HG03575 (cell line): ENCODE measurements at regions not wholly inside any gene's neighbourhood (a gene's known extent, or its start where the extent isn't known, plus 50 kb on each side); places are given as distances from the start of the nearest gene placed in this dataset.
"Not testable (repeated sequence)": the region's sequence is repeated elsewhere in the genome, so short reads cannot be mapped to it uniquely, and the experiment has no call there.

Experiments
- ATAC-seq: cut with Tn5 transposase; IDR thresholded peaks from one replicate; pipeline ENCODE4 v1.9.1; 2021; ENCODE audit not compliant: unreplicated experiment, insufficient number of reproducible peaks, low FRiP score; ENCODE audit errors: extremely low read depth

DNA sequence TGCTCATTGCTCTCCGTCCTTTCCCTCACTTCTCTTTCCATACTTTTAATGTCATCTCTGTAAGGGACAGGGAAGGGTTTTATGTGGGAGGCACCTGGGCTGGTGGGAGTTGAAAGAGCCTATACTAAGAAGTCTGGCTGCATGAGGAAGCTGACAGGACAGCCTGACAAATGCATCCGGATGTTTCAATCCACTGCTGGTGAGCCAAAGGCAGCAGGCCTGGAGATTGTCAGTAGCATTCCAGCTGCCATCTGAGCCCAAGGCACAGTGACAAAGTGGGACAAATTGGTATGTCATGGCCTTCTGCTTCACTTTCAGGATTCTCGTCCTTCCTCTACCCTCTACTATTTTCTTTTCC lies 218.4 kb downstream of the STK31 start:
- no peak for ATAC-seq

DNA sequence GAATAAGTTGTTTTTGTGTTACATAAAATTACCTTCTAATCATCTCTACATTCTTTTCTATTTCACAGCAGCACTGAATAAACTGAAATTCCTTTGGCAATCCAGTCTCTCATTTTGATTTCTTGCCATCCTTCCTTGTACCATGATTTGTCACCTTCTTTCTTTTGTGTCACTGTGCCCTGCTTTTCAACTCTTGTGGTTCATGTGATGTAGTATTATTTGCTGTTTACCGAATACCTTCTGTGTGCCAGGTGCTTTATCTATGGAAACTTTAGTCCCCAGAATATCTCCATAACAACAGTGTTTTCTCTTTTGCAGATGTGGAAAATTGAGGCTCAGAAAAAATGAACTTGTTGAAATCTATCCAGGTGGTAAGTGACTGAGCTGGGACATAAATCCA lies 220.3 kb downstream of the STK31 start:
- no peak for ATAC-seq

DNA sequence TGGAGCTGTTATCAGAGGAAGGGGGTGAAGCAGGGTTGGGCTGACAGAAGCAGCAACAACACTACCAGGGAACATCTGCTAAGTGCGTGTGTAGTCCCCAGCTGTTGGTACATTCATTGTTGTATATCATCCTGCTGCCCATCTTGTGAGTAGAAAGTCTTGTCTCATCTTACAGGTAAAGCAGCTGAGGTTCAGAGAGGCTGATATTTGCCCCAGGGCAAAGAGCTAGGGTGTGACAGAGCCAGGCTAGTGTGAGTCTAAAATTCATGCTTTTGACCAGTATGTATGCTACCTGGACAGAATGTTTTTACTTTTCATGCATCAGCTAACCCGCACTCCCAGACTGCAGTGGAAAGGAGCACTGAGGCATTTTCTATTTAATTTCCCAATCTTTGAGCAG lies 221.6 kb downstream of the STK31 start:
- ATAC-seq, result no peak

DNA sequence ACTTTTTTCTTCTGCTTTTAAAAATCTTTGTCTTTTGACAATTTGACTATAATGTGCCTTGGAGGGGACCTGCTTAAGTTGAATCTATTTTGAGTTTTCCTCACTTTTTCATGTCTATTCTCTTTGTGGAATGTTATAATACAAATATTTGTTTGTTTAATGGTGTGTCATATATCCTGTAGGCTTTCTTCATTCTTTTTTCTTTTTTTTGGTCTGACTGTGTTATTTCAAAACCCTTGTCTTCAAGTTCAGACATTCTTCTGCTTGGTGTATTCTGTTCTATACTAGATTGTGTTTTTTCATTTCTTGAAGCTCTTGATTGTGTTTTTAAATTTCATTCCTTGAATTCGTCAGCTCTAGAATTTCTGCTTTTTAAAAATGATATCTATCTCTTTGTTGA lies 228.2 kb downstream of the STK31 start:
- ATAC-seq, result no peak

DNA sequence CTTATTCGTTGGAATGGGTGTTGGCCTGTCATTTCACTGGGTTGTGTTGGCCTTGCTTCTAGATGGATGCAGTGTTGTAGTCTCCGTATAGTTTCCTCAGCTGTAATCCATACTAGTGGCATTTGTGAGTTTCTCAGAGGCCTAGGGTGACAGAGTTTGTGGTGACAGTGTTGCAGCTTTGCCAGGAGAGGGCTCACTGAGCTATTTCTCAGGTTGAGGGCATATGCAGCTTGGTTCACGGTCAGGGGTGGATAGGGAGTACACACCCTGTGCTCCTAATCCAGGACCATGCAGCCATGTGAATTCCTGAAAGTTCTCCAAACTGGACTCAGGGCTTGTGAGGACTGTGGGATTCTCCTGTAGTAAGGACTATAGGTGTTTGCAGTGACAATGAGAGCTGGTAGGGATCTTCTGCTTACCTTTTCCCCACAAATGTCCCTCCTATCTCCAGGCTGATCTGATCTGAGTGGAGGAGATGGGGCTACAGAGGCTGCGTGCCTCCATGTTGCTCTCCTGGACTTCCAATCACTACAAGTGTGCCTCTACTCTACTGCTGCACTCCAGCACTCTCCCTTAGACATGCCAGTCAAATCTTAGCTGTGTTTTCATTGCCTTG lies 229.0 kb downstream of the STK31 start:
- no peak for ATAC-seq

DNA sequence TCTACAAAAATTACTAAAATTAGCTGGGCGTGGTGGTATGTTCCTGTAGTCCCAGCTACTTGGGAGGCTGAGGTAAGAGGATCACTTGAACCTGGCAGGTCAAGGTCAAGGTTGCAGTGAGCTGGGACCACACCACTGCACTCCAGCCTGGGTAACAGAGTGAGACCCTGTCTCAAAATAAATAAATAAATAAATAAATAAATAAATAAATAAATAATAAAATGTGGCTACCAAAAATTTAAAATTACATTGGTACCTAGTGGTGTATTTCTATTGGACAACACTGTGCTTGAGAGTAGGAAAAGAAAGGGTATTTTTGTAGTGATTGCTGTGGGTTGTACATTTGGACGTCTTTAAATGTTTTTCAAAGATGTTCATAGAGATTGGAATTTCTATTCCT lies 229.7 kb downstream of the STK31 start:
- not testable (repeated sequence) for ATAC-seq

DNA sequence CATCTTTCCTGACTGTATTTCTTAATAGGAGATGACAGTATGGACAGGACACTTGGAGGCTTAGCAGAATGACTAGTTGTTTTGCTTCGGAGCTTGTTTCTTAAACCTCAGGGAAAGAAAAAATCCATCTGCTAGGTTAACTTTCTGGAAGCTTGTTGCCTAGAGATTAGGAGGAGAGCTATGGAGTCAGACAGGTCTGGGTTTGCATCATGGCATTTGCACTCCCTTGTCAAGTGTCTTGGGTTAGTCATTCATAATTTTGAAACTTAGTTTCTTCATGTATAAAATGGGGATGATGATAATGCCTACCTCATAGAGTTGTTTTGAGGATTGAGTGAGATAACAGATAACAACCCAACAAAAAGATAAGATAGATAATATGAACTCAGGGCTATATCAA lies 231.5 kb downstream of the STK31 start:
- ATAC-seq, result no peak

DNA sequence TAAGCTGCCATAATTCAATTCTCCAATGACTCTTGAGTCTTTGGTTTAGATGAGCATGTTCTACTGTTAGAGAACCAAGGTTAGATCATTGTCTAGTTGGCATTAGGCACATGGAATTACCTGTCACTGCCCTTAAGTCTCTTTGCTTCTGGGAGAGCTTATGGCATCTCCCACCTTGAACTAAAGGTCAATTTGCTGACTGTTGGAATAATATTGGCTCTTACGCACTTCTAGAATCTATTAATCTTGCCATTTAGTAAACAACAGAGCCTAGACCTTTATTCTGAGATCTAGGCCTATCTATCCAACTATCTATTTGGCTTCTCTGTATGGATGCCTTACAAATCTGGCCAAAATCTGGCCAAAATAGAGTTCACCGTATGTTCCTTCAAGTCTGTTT lies 232.0 kb downstream of the STK31 start:
- ATAC-seq, result no peak

DNA sequence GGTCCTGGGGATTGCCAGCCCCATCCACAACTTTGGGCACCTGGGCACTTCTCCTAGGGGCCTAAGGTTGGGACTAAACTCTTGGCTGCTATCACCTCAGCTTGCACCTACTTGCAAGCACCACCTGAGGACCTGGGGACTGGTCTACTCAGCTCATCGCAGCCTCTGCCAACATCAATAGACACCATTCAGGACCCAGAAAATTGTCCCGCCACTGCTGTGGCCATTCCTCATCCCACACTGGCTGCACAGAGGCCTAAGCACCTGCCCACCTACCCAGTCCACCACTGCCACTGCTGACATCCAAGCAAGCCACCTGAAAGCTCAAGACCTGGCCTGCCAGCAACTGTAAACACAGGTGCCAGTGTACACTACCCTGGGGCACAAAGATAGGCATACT lies 234.1 kb downstream of the STK31 start:
- no peak for ATAC-seq

DNA sequence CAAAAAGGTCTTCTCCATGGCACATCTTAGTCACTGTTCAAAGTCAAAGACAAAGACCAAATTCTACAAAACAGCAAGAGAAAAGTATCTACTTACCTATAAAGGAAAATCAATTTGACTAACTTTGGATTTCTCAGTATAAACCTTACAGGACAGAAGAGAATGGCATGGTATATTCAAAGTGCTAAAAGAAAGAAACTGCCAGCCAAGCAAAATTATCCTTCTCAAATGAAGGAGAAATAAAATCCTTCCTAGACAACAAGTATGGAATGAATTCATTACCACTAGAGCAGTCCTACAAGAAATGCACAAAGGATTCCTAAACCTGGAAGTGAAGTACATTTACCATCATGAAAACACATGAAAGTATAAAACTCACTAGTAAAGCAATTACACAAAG lies 235.5 kb downstream of the STK31 start:
- no peak for ATAC-seq

DNA sequence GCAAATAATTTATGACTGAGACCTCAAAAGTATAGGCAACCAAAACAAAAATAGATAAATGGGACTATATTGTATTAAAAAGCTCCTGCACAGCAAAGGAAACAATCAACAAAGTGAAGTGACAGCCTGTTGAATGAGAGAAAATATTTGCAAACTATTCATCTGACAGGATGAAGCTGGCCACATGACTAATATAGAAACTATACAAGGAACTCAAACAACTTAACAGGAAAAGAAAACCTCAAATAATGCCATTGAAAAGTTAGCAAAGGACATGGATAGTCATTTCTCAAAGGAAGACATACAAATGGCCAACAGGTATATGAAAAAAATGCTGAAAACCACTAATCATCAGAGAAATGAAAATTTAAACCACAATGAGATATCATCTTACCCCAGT lies 245.1 kb downstream of the STK31 start:
- no peak for ATAC-seq

DNA sequence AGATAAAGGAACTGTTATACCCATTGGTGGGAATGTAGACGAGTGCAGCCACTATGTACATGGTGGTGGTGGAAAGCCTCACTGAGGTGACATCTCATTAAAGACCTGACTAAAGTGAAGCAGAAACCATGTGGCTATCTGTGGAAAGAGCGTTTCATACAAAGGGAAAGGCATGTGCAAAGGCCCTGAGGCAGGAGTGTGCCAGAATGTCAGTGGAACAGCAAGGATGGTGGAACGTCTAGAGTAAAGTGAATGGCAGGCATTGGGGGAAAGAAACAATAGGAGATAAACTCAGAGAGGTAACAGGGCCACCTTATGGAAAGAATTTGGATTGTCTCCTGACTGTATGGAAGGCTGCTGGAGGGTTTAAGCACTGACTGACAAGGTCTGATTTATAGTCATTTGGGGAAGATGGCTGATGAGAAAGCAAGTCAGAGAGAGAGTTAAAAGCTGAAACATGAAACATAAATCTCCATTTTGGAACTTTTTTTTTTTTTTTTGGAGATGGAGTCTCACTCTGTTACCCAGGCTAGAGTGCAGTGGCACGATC lies 245.7 kb downstream of the STK31 start:
- ATAC-seq, result no peak

DNA sequence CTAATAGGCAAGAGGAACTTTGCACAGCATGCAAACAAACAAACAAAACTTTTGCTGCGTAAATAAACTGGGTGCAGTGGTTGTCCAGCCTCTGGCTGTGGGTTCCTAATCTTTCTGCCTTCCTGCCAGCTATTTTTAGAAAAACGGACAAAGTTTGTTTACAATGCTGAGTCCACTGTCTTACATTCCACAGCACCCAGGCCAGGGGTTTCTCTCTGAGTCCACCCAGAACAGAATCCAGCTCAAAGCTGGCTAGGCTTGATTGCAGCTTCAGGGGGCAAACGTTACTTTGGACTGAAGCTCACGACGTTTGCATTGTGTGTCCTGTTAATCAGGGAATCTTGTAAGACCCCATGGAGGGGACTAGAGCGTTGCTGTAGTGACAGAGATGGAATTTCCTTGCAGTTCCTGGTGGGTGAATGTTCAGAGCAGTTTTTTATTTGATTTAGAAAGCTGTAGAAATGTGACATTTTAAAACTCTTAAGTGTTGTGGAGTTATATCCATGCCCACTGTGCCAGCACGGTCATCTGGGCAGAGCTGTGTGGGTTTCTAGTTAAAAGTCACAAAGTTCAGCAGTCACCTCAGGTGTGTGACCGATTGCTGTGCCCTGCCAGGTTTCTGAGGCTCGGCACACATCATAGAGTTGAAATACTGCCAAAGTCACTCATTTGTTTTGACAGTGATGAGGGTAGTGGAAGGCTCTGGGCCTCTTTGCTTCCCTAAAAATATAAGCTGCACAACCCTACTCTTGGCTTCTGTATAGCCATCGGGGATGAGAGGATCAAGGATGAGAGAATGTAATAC lies 247.0 kb downstream of the STK31 start:
- ATAC-seq, result no peak

DNA sequence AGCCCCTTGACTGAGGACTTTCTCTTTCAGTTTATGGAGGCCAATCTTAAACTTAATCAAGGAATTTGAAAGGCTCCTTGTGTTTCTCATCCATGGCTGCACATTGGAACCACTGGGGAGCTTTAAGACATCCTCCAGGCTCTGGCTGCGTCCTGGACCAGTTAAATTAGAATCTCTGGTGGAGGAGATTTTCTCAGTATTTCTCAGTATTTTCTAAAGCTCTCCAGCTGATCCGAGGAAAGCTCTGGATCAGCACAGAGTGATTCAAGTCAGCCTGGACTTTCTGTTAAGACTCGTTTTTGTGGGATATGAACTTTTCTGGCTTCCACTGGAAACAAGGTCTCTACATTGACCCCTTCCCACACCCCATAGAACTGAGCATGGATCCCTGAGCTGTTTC lies 249.8 kb downstream of the STK31 start:
- no peak for ATAC-seq

DNA sequence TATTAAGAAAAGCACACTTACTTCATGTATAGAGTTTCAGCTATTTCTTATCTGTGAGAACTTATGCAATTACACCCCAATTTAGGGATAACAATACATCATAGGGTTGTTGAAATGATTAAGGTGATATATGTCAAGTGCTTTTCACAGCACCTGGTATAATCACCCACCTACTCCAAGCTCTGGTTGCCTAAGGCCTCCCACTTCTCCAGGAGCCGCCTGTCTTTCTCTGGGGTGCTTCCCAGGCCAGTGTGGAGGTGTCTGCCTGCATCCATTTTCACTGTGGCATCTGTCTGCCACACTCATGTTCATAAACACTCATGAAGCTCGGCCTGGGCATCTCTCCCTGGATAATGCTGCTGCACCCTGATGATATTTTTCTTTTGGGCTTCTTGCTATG lies 250.3 kb downstream of the STK31 start:
- ATAC-seq, result no peak

DNA sequence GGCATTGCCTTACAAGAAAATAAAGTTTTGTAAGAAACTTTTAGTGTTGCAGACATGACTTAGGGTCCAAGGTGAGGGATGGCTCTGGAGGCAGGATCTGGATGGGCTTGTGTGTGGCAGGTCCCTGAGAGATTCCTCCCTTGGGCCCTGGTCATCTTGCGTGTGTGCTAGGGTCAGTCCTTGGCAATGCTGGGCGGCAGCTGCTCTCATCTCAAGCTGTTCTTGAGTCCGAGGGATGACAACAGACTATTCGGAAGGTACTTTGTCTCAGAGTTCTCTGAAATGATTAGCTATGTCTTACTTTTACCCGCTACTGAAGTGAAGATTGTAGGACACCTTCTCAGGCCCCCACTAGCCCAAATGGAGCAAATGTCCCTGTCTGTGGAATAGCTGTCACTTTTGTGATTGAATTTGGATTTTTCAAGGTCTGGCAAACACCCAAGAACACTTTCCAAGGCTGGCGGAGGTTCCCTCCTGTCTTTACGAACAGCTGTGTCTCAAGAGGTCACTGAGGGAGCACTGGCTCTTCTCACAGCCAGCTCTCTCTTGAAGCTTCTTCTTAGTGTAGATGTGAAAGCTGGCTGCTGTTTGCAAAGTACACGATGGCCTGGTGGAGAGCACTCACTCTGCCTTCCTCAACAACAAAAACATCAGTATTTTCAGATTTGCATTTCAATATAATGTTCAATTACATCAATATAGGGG lies 253.6 kb downstream of the STK31 start:
- ATAC-seq, result no peak

DNA sequence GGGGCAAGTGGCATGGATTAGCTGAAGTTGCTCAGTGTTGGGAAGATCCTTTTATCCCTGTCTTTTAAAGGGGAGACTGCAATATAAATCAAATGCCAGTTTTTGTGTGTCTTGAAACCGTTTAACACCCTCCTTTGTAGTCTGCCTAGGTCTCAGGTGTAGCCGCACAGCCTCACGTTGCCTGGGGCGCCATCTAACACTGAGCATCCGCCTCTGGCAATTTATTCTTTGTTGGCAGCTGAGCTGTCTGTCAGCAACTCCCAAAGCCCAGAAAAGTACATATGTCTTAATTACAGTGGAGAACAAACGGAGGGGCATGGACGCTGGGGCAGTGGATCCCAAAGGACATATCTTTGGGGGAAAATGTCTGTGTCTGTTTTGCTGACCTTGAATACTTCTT lies 254.7 kb downstream of the STK31 start:
- no peak for ATAC-seq

DNA sequence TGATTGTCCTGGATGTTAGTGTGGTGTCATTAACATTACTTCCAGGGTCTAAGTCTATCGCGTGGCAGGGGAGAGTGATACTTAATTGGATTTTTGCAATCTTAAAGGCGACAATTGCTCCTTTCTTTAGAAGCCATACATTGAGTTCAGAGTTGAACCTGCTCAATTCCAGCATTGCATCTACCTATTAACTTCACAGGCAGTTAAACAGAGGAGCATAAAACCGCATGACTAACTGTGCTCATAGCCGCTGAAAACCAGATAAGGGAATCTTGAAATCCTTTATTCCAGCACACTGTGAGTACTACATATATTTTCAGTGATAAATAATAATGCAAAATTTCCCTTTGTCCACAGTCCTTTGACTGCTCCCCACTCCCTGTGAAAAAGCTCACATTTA lies 255.3 kb downstream of the STK31 start:
- ATAC-seq, result no peak

DNA sequence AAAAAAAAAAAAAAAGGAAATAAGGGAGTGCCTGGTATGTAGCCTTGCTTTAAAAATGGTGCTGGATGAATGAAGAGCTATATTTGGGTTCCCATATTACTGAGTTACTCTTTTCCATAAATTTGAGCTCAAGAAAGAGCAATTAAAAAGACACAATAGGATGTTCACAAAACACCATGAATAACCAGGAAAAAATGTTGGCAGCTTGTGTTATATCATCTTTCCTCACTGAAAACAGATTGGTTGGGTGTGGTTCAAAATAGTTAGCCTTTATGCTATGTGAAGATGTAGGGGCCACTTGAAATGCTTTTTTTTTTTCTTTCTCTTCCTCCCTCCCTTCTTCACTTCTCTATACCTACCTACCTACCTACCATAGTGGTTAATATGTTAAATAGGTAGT lies 256.9 kb downstream of the STK31 start:
- no peak for ATAC-seq

DNA sequence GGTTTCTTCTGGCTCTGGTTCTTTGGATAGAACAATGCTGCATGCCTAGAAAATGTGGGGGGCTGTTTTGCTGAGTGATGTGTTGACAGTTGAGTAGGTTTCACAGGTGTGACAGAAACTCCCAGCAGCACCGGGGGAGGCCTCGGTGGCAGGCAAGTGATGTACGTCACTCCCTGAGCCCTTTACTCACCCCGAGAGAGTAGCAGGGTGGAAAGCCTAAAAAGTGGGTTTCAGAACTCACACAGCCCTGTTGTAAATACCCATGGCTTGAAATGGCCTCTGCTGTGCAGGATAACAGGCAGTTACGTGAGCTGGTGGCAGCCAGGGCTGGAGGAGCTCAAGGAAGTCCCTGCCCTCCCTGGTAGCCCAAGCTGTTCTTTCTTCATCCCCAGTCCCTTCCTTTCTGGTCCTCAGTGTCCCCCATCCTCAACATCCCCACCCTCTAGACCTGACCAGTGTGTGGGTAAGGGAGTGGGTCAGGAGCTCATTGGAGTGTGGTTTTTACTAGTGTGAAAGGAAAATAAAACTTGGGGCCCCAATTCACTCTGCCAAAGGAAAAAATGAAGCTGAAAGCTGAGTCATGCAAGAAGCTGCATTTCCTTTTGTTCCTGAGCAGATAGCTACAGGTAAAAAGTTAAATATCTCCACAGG lies 258.1 kb downstream of the STK31 start:
- no peak for ATAC-seq
